ENCODE measurements at regions not wholly inside any gene's neighbourhood (a gene's known extent, or its start where the extent isn't known, plus 50 kb on each side); places are given as distances from the start of the nearest gene placed in this dataset.

GRCh38 chr5:125483609-125484008 is 737.2 kb upstream of the ZNF608 start:
- TF ChIP-seq, protein P1, sequence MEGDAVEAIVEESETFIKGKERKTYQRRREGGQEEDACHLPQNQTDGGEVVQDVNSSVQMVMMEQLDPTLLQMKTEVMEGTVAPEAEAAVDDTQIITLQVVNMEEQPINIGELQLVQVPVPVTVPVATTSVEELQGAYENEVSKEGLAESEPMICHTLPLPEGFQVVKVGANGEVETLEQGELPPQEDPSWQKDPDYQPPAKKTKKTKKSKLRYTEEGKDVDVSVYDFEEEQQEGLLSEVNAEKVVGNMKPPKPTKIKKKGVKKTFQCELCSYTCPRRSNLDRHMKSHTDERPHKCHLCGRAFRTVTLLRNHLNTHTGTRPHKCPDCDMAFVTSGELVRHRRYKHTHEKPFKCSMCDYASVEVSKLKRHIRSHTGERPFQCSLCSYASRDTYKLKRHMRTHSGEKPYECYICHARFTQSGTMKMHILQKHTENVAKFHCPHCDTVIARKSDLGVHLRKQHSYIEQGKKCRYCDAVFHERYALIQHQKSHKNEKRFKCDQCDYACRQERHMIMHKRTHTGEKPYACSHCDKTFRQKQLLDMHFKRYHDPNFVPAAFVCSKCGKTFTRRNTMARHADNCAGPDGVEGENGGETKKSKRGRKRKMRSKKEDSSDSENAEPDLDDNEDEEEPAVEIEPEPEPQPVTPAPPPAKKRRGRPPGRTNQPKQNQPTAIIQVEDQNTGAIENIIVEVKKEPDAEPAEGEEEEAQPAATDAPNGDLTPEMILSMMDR (IDR thresholded peaks at IDR 0.05), result no peak
- no peak for TF ChIP-seq POLR2A (IDR thresholded peaks at IDR 0.05)
